Stimulated activated CD4-positive, alpha-beta T cell treated with anti-CD3 and anti-CD28 coated beads, Interleukin-12 subunit alpha, Interleukin-12 subunit beta, amount 100 ng/mL, for 48 hours (primary cell): ENCODE measurements at regions not wholly inside any gene's neighbourhood (a gene's known extent, or its start where the extent isn't known, plus 50 kb on each side); places are given as distances from the start of the nearest gene placed in this dataset.
"Not testable (repeated sequence)": the region's sequence is repeated elsewhere in the genome, so short reads cannot be mapped to it uniquely, and the experiment has no call there.

Experiments
- DNase-seq, 3 donors: peaks; one replicate each; pipeline ENCODE4 v3.0.0-alpha.2; 2020; ENCODE audit warnings: low read depth in 2 of 3, low spot score in 1 of 3

DNA sequence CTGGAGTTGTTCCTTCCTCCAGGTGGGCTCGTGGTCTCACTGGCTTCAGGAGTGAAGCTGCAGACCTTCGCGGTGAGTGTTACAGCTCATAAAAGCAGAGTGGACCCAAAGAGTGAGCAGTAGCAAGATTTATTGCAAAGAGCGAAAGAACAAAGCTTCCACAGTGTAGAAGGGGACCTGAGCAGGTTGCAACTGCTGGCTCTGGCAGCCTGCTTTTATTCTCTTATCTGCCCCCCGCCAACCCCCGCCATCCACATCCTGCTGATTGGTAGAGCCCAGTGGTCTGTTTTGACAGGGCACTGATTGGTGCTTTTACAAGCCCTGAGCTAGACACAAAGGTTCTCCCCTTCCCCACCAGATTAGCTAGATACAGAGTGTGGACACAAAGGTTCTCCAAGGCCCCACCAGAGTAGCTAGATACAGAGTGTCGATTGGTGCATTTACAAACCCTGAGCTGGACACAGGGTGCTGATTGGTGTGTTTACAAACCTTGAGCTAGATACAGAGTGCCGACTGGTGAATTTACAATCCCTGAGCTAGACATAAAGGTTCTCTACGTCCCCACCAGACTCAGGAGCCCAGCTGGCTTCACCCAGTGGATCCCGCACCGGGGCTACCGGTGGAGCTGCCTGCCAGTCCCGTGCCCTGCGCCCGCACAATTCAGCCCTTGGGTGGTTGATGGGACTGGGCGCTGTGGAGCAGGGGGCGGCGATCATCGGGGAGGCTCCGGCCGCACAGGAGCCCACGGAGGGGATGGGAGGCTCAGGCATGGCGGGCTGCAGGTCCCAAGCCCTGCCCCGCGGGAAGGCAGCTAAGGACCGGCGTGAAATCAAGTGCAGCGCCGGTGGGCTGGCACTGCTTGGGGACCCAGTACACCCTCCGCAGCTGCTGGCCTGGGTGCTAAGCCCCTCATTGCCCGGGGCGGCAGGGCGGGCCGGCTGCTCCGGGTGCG is 999.5 kb upstream of the SPRY2 start:
- not testable (repeated sequence) for DNase-seq

DNA sequence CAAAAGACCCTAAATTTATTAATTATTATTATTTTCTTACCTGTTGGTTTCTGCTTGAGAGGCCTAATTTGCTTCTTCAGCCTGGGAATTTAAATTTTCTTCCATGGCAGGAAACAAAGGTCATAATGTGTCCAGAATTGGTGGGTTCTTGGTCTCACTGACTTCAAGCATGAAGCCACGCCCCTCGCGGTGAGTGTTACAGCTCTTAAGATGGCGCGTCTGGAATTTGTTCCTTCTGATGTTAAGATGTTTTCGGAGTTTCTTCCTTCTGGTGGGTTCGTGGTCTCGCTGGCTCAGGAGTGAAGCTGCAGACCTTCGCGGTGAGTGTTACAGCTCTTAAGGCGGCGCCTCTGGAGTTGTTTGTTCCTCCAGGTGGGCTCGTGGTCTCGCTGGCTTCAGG is 998.7 kb upstream of the SPRY2 start:
- DNase-seq, result not testable (repeated sequence)

GRCh38 chr13:81334481-81334880 is 993.6 kb upstream of the SPRY2 start:
- DNase-seq, result no peak

GRCh38 chr13:81326913-81327312 is 986.0 kb upstream of the SPRY2 start:
- DNase-seq, result no peak

DNA sequence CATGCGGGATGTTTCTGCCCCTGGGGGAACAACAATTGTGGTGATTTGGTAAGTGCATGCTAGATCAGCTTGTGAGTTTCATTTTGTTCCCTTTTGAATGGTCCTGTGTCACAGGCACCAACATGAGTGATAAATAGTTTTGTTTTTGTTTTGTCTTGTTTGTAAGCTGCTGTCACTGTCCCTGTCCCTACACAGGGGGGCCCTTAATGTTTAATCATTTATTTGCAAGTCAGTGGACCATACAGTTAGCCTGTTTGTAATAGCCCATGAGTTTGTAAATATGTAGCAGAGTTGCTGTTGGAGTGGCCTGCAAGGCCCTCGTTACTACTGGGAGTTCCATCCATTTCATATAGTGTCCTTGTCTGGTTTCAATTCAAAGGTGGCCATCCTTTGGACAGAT is 979.6 kb upstream of the SPRY2 start:
- no peak for DNase-seq

GRCh38 chr13:81319351-81319750 is 978.4 kb upstream of the SPRY2 start:
- no peak for DNase-seq

GRCh38 chr13:81318231-81319019 is 977.5 kb upstream of the SPRY2 start:
- DNase-seq, result no peak

DNA sequence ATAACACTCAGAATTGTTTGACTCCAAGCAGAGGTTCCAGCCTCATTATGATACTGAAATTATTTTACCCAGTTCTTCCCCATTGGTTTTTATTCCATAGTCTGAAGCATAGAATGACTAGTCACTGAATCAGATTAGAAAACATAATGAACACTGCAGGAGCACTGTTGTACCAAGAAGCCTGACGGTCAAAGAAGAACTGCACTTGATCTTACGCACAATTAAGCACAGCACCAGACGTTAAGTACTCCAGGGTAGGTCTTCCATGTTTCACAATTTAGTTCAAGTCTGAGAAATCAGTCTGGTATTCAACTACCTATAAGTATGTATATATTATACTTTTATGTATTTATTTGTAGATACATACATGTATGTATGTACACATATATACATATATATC is 973.5 kb upstream of the SPRY2 start:
- DNase-seq, result no peak

GRCh38 chr13:81305928-81306327 is 965.0 kb upstream of the SPRY2 start:
- no peak for DNase-seq

DNA sequence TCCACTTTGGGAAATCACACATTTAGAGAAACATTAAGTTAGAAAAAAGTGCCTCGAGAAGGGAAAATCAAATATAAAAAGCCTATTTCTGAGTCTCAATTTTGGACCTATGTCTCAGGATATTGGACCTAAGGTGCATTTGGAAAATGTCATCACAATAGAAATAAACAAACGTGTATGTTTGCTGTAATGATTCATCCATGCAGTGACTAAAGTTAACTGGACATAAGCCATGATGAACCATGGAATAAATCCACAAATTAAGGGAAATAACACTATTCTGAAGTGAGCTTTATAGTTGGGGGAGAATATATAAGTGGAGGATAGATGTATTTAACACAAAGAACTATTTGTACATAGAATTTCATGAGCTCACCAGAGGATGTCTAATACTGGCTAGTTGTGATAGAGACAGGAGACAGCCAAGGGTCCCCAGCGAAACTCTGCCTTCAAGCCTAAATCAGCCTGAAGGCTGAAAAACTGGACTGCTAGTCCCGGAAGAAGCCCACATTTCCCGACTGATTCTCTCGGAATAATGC is 963.3 kb upstream of the SPRY2 start:
- DNase-seq, result no peak

DNA sequence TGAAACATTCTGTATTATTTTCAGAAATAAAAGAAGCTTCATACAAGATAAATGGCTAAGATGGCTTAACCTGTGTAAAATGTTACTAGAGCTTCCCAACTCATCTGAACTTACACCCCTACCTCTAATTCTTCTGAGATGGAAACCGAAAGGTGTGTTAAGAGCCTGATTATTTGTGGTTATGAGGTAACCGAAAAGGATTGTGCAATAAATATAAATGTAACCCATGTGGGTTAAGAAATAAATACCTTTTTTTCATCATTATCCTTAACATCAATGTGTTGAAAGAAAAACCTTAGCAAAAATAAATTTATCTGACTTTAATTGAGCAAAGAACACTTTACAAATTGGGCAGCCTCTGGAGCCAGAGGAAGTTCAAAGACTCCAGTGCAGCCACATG is 961.8 kb upstream of the SPRY2 start:
- no peak for DNase-seq

GRCh38 chr13:81302125-81302524 is 961.2 kb upstream of the SPRY2 start:
- no peak for DNase-seq

- DNase-seq, result no peak
These were observed 954.3 kb upstream of the SPRY2 start for GRCh38 chr13:81295177-81295576.

DNA sequence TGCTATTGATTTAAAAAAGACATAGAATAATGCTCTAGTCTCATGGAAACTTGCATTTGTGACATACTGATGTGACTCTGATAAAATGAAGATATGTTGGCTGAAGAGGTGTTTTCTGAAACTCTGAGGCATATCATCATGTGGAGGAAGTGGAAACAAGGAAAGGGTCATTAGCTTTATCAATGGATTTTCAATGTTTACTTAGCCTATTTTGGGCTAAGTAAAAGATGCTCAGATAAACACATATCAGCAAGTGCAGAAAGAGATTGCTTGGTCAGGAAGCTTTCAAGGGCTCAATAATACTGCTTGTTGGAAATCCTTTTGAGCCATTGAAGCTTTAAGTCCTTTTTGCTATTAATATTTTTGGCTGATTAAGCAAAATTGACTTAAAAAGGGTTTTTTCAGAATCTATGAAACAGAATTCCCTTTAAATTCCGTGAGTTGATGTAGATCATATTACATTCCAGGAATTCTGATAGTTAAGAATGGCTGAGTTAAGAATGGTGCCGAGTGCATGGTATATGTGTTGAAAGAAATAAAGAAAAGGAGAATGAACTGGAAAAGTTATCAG is 952.8 kb upstream of the SPRY2 start:
- DNase-seq, result no peak

DNA sequence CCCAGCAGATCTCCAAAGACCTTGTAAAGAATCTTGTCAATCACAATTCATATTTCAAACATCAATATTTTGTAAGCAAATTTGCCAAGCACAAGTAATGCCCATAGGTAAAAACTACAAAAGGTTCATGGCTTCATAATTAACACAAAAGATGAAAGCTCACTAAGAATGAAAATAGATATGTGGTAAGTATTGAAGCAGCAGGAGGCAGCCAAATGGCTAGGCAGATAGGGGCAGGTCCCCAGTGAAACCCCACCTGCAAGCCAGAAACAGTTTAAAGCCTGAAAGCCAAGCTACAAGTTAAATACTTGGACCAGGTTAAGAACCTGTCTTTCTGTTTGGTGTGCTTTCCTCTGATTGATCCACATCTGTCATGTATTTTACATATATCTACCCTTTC is 942.6 kb upstream of the SPRY2 start:
- DNase-seq, result no peak

DNA sequence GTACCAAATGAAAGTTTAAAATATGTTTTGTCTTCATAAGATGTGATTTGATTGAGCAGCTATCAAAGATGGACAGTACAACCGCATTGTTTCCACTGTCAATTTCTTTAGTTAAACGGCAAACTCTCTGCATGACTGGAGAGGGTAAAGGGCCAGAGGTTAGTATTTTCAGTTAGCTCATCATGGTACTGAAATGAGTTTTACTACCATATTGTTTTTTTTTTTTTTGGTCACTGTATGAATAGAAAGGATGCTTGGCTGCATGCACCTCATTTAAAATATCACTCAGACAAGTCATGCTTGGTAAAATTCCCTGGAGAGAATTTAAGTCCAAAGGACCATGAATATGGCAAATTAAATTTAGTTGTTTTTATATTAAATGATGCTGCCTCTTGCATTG is 942.1 kb upstream of the SPRY2 start:
- no peak for DNase-seq

DNA sequence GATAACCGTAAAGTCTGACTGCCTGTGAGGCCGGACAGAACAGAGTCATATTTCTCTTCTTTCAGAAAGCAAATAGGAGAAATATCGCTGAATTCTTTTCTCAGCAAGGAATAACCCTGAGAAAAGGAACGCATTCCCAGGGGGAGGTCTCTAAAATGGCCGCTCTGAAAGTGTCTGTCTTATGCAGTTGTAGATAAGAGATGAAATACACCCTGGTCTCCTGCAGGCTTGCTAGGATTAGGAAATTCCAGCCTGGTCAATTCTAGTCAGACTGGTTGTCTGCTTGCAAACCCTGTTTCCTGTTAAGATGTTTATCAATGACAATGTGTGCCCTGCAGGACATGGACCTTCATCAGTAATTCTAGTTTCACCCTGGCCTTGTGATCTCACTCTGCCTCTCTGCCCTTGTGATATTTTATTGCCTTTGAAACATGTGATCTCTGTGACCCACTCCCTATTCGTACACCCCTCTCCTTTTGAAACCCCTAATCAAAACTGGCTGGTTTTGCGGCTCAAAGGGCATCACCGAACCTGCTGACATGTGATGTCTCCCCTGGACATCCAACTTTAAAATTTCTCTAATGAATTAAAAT is 934.8 kb upstream of the SPRY2 start:
- no peak for DNase-seq

- no peak for DNase-seq
These were observed 906.8 kb upstream of the SPRY2 start for GRCh38 chr13:81247711-81248110.

- DNase-seq, result no peak
These were observed 905.6 kb upstream of the SPRY2 start for GRCh38 chr13:81246556-81246955.

DNA sequence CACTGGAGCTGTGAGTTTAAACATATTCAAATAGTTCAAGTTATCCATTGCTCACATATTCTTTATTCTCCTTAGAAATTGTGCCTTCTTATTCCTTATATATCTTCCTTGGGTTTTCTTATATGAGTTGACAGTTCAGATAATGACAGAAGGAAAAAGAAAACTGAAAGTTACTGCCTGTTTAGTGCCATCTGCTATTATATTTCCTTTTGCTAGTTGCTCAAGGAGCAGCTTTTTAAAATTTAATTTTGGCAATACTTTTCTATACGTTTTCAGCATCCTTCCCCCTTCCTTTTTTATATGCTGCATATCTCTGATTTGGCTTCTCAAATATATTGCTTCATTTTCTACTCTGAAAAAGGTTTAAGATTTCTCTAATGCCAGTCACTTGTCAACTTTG is 903.1 kb upstream of the SPRY2 start:
- DNase-seq, result no peak

DNA sequence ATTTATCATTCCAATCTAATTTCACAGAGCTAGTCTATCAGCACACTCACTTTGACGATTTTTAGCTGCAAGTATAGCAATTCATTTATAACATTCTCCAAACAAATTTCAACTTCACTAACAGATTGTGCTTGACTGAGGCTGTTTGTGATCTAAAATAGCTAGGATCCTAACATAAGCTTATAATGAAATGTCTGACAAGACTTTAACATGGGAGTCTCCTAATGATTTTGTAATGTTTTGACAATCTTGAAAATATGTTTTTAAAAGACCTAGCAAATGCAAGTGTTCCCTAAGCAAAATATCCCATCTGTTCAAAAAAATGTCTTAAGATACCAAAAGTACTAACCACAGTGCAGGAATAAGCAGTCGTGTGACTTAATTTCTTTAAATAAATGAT is 889.5 kb upstream of the SPRY2 start:
- DNase-seq, result no peak
